ENCODE measurements at regions not wholly inside any gene's neighbourhood (a gene's known extent, or its start where the extent isn't known, plus 50 kb on each side); places are given as distances from the start of the nearest gene placed in this dataset.

- H3K79me2 ChIP-seq (ENCODE audit: insufficient read depth) = no peaks in the 10 kb centered on the region
- no peak overlapping the region for H3K4me3 ChIP-seq (ENCODE audit: low read depth in 2 of 2, low read length in 1 of 2)
These were observed 117.9 kb upstream of the COL6A5 start for GRCh38 chr3:130227540-130227939.

DNA sequence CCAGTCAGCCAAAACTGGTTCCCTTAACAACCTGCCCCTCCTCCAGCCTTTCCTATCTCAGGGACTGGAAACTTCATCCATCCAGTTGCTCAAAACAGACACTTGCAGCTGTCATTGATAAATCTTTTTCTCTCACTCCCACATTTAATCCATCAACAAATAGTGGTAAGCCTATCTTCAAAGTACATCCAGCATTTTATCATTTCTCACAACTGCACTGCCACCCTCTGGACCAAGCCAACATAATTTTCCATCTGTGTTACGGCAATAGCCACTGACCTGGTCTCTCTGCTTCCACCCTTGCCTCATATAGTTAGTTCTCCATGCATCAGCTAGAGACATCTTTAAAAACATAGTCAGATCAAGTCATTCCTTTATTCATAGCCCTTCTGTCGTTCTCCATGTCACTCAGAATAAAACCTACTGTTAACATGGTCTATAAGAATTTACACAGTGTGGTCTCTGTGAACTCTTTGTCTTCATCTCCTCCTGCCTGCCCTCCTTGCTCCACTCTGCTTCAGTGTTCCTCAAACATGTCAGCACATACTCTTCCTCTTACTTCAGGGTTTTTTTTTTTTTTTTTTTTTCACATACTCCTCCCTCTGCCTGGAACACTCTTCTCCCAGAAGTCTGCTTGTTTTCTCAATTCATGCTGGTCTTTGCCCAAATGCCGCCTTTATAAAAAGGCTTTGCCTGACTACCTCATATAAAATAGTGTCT is 102.5 kb upstream of the COL6A5 start:
- Histone ChIP-seq H3K9me2 (no peaks in the 10 kb centered on the region), H2AFZ (ENCODE audit: low read depth) (no peak overlapping the region), H3K27me3 (ENCODE audit: insufficient read depth) (no peaks in the 10 kb centered on the region), H3K36me3 (replicated peaks in 1 of 2; ENCODE audit: control insufficient read depth in 1 of 2, insufficient read depth in 2 of 2, low read length in 1 of 2) (no peaks in the 10 kb centered on the region), H3K4me1 (ENCODE audit: control insufficient read depth in 1 of 2, insufficient read depth in 2 of 2, low read depth in 1 of 2, low read length in 1 of 2) (no peaks in the 10 kb centered on the region), H4K20me1 (ENCODE audit: insufficient read depth) (no peaks in the 10 kb centered on the region), H3K4me2 (no peak overlapping the region), H3K4me3 (ENCODE audit: low read depth in 2 of 2, low read length in 1 of 2) (no peak overlapping the region), H3F3A (replicated peaks; ENCODE audit: insufficient read depth) (no peaks in the 10 kb centered on the region), H3K79me2 (ENCODE audit: insufficient read depth) (no peaks in the 10 kb centered on the region), H3K9ac (no peak overlapping the region), H3K27ac (ENCODE audit: low read depth in 2 of 2, low read length in 1 of 2) (no peak overlapping the region), H3K9me3 (no peaks in the 10 kb centered on the region)
- TF ChIP-seq RAD21 (IDR thresholded peaks at IDR 0.05; ENCODE audit: low read length) = peak; percentile 51
- peak; percentile 16 for TF ChIP-seq CTCF (IDR thresholded peaks at IDR 0.05)
- no peak for TF ChIP-seq EZH2phosphoT487 (IDR thresholded peaks at IDR 0.05; ENCODE audit: borderline replicate concordance, low read depth)
- TF ChIP-seq SMC3 (IDR thresholded peaks at IDR 0.05; ENCODE audit: low read depth, low read length) = 0 out of 2 replicates have a peak, but pooled peaks have one; percentile 10
- CTCF ChIA-PET = interaction anchor here (2.1 kb wide), 1 partner anchor 300 kb away, joined by 7 read pairs; no protein-coding TSS in a partner anchor
- POLR2A ChIA-PET = no interaction called here
- no peak for DNase-seq
- WGBS (ENCODE audit: low lambda C conversion rate) = 18% methylated on average over 3 of the region's 3 CpGs

More at GRCh38 chr3:130227540-130227939, 117.9 kb upstream of the COL6A5 start:
- no peaks in the 10 kb centered on the region for H3F3A ChIP-seq (replicated peaks; ENCODE audit: insufficient read depth)
- no peaks in the 10 kb centered on the region for H3K9me2 ChIP-seq
- no peak overlapping the region for H3K4me2 ChIP-seq
- ChIA-PET POLR2A (no interaction called here), CTCF (no interaction called here)
- H4K20me1 ChIP-seq (ENCODE audit: insufficient read depth) = no peaks in the 10 kb centered on the region
- no peak overlapping the region for H2AFZ ChIP-seq (ENCODE audit: low read depth)
- H3K27ac ChIP-seq (ENCODE audit: low read depth in 2 of 2, low read length in 1 of 2) = no peak overlapping the region
- H3K9ac ChIP-seq = no peak overlapping the region
- H3K9me3 ChIP-seq = no peaks in the 10 kb centered on the region
- 20% methylated on average over 4 of the region's 4 CpGs for WGBS (ENCODE audit: low lambda C conversion rate)
- H3K36me3 ChIP-seq (replicated peaks in 1 of 2; ENCODE audit: control insufficient read depth in 1 of 2, insufficient read depth in 2 of 2, low read length in 1 of 2) = no peaks in the 10 kb centered on the region
- no peaks in the 10 kb centered on the region for H3K27me3 ChIP-seq (ENCODE audit: insufficient read depth)
- no peaks in the 10 kb centered on the region for H3K4me1 ChIP-seq (ENCODE audit: control insufficient read depth in 1 of 2, insufficient read depth in 2 of 2, low read depth in 1 of 2, low read length in 1 of 2)
- no peak for DNase-seq
- TF ChIP-seq TAF1 (IDR thresholded peaks at IDR 0.05; ENCODE audit: borderline replicate concordance, low read depth, low read length) (no peak), POLR2AphosphoS5 (IDR thresholded peaks at IDR 0.05; ENCODE audit: low read depth, low read length) (no peak), NFIC (IDR thresholded peaks at IDR 0.05; ENCODE audit: borderline replicate concordance) (no peak), JUND (IDR thresholded peaks at IDR 0.05) (no peak), USF1 (IDR thresholded peaks at IDR 0.05; ENCODE audit: borderline replicate concordance, low read depth) (no peak), NRF1 (IDR thresholded peaks at IDR 0.05; ENCODE audit: low read depth, low read length) (no peak)
- TF ChIP-seq, protein P1, sequence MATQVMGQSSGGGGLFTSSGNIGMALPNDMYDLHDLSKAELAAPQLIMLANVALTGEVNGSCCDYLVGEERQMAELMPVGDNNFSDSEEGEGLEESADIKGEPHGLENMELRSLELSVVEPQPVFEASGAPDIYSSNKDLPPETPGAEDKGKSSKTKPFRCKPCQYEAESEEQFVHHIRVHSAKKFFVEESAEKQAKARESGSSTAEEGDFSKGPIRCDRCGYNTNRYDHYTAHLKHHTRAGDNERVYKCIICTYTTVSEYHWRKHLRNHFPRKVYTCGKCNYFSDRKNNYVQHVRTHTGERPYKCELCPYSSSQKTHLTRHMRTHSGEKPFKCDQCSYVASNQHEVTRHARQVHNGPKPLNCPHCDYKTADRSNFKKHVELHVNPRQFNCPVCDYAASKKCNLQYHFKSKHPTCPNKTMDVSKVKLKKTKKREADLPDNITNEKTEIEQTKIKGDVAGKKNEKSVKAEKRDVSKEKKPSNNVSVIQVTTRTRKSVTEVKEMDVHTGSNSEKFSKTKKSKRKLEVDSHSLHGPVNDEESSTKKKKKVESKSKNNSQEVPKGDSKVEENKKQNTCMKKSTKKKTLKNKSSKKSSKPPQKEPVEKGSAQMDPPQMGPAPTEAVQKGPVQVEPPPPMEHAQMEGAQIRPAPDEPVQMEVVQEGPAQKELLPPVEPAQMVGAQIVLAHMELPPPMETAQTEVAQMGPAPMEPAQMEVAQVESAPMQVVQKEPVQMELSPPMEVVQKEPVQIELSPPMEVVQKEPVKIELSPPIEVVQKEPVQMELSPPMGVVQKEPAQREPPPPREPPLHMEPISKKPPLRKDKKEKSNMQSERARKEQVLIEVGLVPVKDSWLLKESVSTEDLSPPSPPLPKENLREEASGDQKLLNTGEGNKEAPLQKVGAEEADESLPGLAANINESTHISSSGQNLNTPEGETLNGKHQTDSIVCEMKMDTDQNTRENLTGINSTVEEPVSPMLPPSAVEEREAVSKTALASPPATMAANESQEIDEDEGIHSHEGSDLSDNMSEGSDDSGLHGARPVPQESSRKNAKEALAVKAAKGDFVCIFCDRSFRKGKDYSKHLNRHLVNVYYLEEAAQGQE (IDR thresholded peaks at IDR 0.05; ENCODE audit: low read depth, low read length) = no peak

Measured in SK-N-SH (cell line).